Right lobe of liver (tissue), 6 donors: ENCODE measurements at regions not wholly inside any gene's neighbourhood (a gene's known extent, or its start where the extent isn't known, plus 50 kb on each side); places are given as distances from the start of the nearest gene placed in this dataset.
"Not testable (repeated sequence)": the region's sequence is repeated elsewhere in the genome, so short reads cannot be mapped to it uniquely, and the experiment has no call there.

ENCODE experiments used
- ATAC-seq, 4 donors: fragments of 200-7000 bp; cut with Tn5 transposase; one replicate each; pipeline ENCODE4 v1.9.1; 2020; ENCODE audit warnings: mild to moderate bottlenecking in 4 of 4, moderate library complexity in 4 of 4
- DNase-seq, 3 donors: peaks; one replicate each; pipeline ENCODE4 v3.0.0-alpha.2; 2020
- H3K27ac ChIP-seq, 3 donors: fragments of 200-600 bp; one replicate each; pipeline ENCODE4 v1.8.0; 2022
- H3K27me3 ChIP-seq, 2 donors: fragments of 200-600 bp; one replicate each; pipeline ENCODE4 v1.8.0; 2022
- H3K36me3 ChIP-seq, 4 donors: fragments of 200-600 bp; sonication (generic) in 1 of 4; one replicate each; pipeline versions ENCODE4 v1.5.1 to v1.8.0; 2017 to 2022; ENCODE audit warnings: control low read depth in 1 of 4
- H3K4me1 ChIP-seq, 4 donors: fragments of 200-600 bp; sonication (generic) in 1 of 4; one replicate each; pipeline versions ENCODE4 v1.5.1 to v1.8.0; 2017 to 2022; ENCODE audit warnings: control low read depth in 1 of 4
- H3K4me3 ChIP-seq, 3 donors: fragments of 200-600 bp; one replicate each; pipeline ENCODE4 v1.8.0; 2022
- H3K9me3 ChIP-seq, 4 donors: fragments of 200-600 bp; sonication (generic) in 1 of 4; one replicate each; pipeline versions ENCODE4 v1.5.1 to v1.8.0; 2017 to 2022; ENCODE audit warnings: control low read depth in 1 of 4
- POLR2A ChIP-seq: fragments of 450-650 bp; IDR thresholded peaks from one replicate; pipeline ENCODE4 v1.6.1; 2017; ENCODE audit warnings: antibody characterized with exemption, mild to moderate bottlenecking
- WGBS: methylation state at CpG from one replicate; pipeline ENCODE4 v1.1.6; 2018; ENCODE audit warnings: low coverage, low lambda C conversion rate; ENCODE audit not compliant: insufficient coverage; ENCODE audit errors: missing lambda C conversion rate; 5-methylcytosine and 5-hydroxymethylcytosine counted together
- intact Hi-C, 2 donors: fragments of 100-400 bp; cut with DNase I; formaldehyde crosslinking; loops; one replicate each; pipeline versions ENCODE4 v1.11.2 to v1.14.1; 2022
- TF ChIP-seq, protein P1 (sequence below), 4 donors: fragments of 200-600 bp in 3 of 4; fragments of 450-650 bp in 1 of 4; IDR thresholded peaks; one replicate each; pipeline versions ENCODE4 v1.5.1 to v1.8.0; 2016 to 2022; ENCODE audit warnings: antibody characterized with exemption in 4 of 4, mild to moderate bottlenecking in 2 of 4
- donor health status: DM: no; HTN: yes; CAD: no.
- donor health status: DM: no; HTN: no; CAD: no.
- donor health status: DM: no; HTN: no; CAD: no.
- donor health status: DM: no; HTN: yes; CAD: no.
- donor health status: DM: no; HTN: yes; CAD: no.

DNA sequence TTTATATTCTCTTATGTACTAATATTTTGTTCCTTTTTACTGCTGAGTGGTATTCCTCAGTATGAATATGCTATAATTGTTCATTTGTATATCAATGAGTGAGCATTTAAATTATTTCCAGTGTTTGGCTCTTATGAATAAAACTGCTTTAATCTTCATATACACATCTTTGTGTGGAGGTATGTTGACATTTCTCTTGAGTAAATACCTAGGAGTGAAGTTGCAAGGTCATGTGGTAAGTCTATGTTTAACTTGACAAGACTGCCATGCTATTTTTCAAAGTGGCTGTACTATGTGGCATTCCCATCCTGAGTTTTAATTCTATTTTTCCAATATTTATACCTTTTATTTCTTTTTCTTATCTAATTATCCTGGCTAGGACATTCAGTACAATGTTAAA is 124.2 kb downstream of the ADSS2 start:
- TF ChIP-seq, protein P1, sequence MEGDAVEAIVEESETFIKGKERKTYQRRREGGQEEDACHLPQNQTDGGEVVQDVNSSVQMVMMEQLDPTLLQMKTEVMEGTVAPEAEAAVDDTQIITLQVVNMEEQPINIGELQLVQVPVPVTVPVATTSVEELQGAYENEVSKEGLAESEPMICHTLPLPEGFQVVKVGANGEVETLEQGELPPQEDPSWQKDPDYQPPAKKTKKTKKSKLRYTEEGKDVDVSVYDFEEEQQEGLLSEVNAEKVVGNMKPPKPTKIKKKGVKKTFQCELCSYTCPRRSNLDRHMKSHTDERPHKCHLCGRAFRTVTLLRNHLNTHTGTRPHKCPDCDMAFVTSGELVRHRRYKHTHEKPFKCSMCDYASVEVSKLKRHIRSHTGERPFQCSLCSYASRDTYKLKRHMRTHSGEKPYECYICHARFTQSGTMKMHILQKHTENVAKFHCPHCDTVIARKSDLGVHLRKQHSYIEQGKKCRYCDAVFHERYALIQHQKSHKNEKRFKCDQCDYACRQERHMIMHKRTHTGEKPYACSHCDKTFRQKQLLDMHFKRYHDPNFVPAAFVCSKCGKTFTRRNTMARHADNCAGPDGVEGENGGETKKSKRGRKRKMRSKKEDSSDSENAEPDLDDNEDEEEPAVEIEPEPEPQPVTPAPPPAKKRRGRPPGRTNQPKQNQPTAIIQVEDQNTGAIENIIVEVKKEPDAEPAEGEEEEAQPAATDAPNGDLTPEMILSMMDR (IDR thresholded peaks at IDR 0.05), result no peak
- no peak for TF ChIP-seq POLR2A
- Histone ChIP-seq H3K36me3 (no peaks in the 10 kb centered on the region), H3K4me3 (no peak overlapping the region), H3K27ac (no peak overlapping the region), H3K4me1 (no peaks in the 10 kb centered on the region), H3K9me3 (no peaks in the 10 kb centered on the region), H3K27me3 (no peaks in the 10 kb centered on the region)
- intact Hi-C loops, result no loop called here
- DNase-seq (no peak), ATAC-seq (no peak)

DNA sequence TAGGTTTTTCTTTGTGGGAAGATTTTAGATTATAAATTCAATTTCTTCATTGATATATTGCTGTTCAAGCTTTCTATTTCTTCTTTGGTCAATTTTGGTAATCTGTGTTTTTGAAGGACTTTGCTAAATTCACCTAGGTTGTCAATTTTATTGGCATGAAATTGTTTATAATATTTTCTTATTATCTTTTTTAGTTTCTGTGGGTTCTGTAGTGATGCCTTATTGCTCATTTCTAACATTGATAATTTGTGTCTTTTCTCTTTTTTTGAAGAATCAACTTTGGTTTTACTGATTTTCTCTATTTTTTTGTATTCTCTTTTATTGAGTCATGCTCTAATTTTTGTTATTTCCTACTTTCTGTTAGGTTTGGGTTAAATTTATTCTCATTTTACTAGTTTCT is 123.2 kb downstream of the ADSS2 start:
- DNase-seq (no peak), ATAC-seq (no peak)
- no peaks in the 10 kb centered on the region for H3K36me3 ChIP-seq
- TF ChIP-seq, protein P1 (IDR thresholded peaks at IDR 0.05), result no peak
- TF ChIP-seq POLR2A, result no peak
- no peak overlapping the region for H3K4me3 ChIP-seq
- no peak overlapping the region for H3K27ac ChIP-seq
- no peaks in the 10 kb centered on the region for H3K9me3 ChIP-seq
- intact Hi-C loops, result no loop called here
- H3K27me3 ChIP-seq, result no peaks in the 10 kb centered on the region
- no peaks in the 10 kb centered on the region for H3K4me1 ChIP-seq

DNA sequence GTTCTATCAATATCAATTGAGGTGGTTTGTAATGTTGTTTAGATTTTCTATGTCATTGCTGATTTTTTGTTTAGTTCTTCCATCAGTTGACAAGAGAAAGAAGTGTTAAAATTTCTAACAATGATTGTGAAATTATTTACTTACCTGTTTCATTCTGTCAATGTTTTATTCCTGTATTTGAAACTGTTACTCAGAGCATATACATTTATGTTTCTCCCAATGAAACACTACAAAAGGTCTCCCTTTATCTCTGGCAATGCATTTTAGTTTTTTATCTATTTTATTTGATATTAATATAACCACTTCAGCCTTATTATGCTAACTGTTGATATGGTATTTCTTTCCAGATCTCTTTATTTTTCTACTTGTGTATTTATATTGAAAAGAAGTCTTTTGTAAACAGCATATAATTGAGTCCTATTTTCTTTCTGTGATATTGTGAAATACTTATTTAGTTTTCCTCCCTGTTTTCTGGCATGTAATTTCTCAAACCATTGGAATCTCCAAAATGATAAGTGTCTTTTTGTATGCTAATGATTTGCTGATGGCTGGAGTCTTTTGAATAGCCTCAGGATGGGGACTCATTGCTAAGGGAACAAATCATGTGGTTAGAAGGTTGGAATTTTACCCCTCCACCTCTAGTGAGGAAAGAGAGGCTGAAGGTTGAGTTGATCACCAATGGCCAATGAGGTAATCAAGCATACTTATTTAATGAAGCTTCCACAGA is 122.0 kb downstream of the ADSS2 start:
- Histone ChIP-seq H3K36me3 (no peaks in the 10 kb centered on the region), H3K9me3 (no peaks in the 10 kb centered on the region), H3K27me3 (no peaks in the 10 kb centered on the region), H3K4me1 (no peaks in the 10 kb centered on the region), H3K27ac (no peak overlapping the region), H3K4me3 (no peak overlapping the region)
- ATAC-seq, result peak in 1 of 4 donors; percentile 48
- no peak for TF ChIP-seq POLR2A
- TF ChIP-seq, protein P1 (IDR thresholded peaks at IDR 0.05), result no peak
- no peak for DNase-seq
- intact Hi-C loops, result no loop called here

DNA sequence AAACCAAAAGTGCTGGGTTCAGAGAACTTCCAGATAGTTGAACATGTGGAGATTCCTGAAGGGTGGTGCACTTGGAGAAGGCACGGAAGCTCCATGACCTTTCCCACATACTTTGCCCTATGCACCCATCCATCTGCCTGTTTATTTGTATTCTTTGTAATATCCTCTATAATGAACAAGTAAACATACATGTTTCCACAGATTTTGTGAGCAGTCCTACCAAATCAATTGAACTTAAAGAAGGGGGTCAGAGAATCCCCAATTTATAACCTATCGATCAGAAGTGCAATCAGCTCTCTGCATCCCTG is 121.4 kb downstream of the ADSS2 start:
- intact Hi-C loops, result no loop called here
- Histone ChIP-seq H3K4me1 (no peaks in the 10 kb centered on the region), H3K27me3 (no peaks in the 10 kb centered on the region), H3K36me3 (no peaks in the 10 kb centered on the region), H3K27ac (no peak overlapping the region), H3K9me3 (no peaks in the 10 kb centered on the region), H3K4me3 (no peak overlapping the region)
- TF ChIP-seq POLR2A, result no peak
- TF ChIP-seq, protein P1 (IDR thresholded peaks at IDR 0.05), result no peak
- WGBS, result 56% methylated on average over 2 of the region's 2 CpGs
- no peak for DNase-seq
- no peak for ATAC-seq

DNA sequence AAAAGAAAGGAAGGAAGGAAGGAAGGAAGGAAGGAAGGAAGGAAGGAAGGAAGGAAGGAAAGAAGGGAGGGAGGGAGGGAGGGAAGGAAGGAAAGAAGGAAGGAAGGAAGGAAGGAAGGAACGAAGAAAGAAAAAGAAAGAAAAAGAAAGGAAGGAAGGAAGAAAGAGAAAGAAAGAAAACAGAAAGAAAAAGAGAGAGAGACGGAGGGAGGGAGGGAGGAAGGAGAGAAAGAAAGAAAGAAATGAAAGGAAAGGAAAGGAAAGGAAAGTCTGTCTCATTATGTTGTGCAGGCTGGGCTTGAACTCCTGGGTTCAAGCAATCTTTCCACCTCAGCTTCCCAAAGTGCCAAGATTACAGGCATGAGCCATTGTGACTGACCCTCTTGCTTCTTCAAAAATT is 118.9 kb downstream of the ADSS2 start:
- not testable (repeated sequence) for H3K36me3 ChIP-seq, ATAC-seq
- 64% methylated on average over 1 of the region's 2 CpGs for WGBS

DNA sequence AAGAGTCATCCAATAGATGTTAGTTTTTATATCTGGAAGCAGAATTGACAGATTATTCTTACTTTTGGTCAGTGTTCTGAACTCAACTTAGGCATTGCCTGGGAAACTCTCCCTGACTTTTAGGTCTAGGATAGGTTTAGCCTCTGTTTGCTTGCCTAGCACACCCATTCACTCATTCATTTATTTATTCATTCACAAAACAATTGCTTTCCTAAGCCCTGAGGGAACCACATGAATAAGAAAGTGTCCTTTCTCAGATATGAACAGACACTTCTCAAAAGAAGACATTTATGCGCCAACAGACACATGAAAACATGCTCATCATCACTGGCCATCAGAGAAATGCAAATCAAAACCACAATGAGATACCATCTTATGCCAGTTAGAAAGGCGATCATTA is 117.4 kb downstream of the ADSS2 start:
- H3K27ac ChIP-seq, DNase-seq, ATAC-seq, H3K36me3 ChIP-seq, H3K4me1 ChIP-seq, intact Hi-C loops, H3K27me3 ChIP-seq, H3K4me3 ChIP-seq, H3K9me3 ChIP-seq: not testable (repeated sequence)
- 47% methylated on average over 2 of the region's 2 CpGs for WGBS

More for the DNA sequence above, 118.9 kb downstream of the ADSS2 start:
- H3K4me1 ChIP-seq, H3K27me3 ChIP-seq, intact Hi-C loops, H3K27ac ChIP-seq, H3K9me3 ChIP-seq, H3K4me3 ChIP-seq: not testable (repeated sequence)
- peak in 1 of 3 donors; percentile 11 for DNase-seq

DNA sequence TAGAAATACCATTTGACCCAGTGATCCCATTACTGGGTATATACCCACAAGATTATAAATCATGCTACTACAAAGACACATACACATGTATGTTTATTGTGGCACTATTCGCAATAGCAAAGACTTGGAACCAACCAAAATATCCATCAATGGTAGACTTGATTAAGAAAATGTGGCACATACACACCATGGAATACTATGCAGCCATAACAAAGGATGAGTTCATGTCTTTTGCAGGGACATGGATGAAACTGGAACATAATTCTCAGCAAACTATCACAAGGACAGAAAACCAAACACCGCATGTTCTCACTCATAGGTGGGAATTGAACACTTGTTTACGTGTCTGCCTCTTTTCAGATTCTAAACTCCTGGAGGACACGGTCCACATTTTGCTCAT is 116.9 kb downstream of the ADSS2 start:
- H3K36me3 ChIP-seq, H3K4me1 ChIP-seq, H3K27ac ChIP-seq, H3K4me3 ChIP-seq, DNase-seq, intact Hi-C loops, ATAC-seq, H3K9me3 ChIP-seq, H3K27me3 ChIP-seq: not testable (repeated sequence)
- 82% methylated on average over 4 of the region's 4 CpGs for WGBS
